Left ventricle myocardium inferior (tissue), 1 donor: ENCODE measurements at regions not wholly inside any gene's neighbourhood (a gene's known extent, or its start where the extent isn't known, plus 50 kb on each side); places are given as distances from the start of the nearest gene placed in this dataset.
A peak's percentile ranks its signal among the peaks of the same experiment; 100 is the strongest.

ENCODE experiments used
- DNase-seq: peaks from one replicate; pipeline ENCODE4 v3.0.0-alpha.2; 2020
- H3K27ac ChIP-seq: fragments of 200-600 bp; replicated peaks from 2 replicates; pipeline ENCODE4 v1.8.0; 2021
- H3K27me3 ChIP-seq: fragments of 200-600 bp; 2 replicates; pipeline ENCODE4 v1.8.0; 2021; ENCODE audit warnings: low read depth
- H3K36me3 ChIP-seq: fragments of 200-600 bp; 2 replicates; pipeline ENCODE4 v1.8.0; 2021
- H3K4me1 ChIP-seq: fragments of 200-600 bp; 2 replicates; pipeline ENCODE4 v1.8.0; 2021
- H3K4me3 ChIP-seq: fragments of 200-600 bp; 2 replicates; pipeline ENCODE4 v1.8.0; 2021; ENCODE audit warnings: mild to moderate bottlenecking, moderate library complexity
- H3K9me3 ChIP-seq: fragments of 200-600 bp; replicated peaks from 2 replicates; pipeline ENCODE4 v1.8.0; 2021
- CTCF ChIP-seq: fragments of 200-600 bp; IDR thresholded peaks from 2 replicates; pipeline ENCODE4 v1.8.0; 2021; ENCODE audit warnings: antibody characterized with exemption, mild to moderate bottlenecking, borderline replicate concordance
- intact Hi-C: fragments of 100-400 bp; cut with micrococcal nuclease; formaldehyde crosslinking; loops from one replicate; pipeline ENCODE4 v1.11.0; 2022
- donor health status: DM: no; HTN: yes; CAD: no; lungs with severe emphysema.

- no peak for DNase-seq
- no peak overlapping the region for H3K4me3 ChIP-seq
- intact Hi-C loops, result no loop called here
Measured at GRCh38 chr11:70530010-70530409, 131.7 kb downstream of the CTTN start.

GRCh38 chr11:70530629-70531185 lies 132.4 kb downstream of the CTTN start:
- H3K4me3 ChIP-seq, result no peak overlapping the region
- H3K36me3 ChIP-seq, result no peaks in the 10 kb centered on the region
- no peak for TF ChIP-seq CTCF
- no peak overlapping the region for H3K27ac ChIP-seq
- H3K9me3 ChIP-seq, result no peaks in the 10 kb centered on the region
- no peaks in the 10 kb centered on the region for H3K4me1 ChIP-seq
- DNase-seq, result peak; percentile 0
- intact Hi-C loops, result no loop called here
- H3K27me3 ChIP-seq, result peaks cover 24% of the 10 kb centered on the region

More at GRCh38 chr11:70530010-70530409, 131.7 kb downstream of the CTTN start:
- Histone ChIP-seq H3K9me3 (no peaks in the 10 kb centered on the region), H3K27me3 (peaks cover 20% of the 10 kb centered on the region), H3K4me1 (no peaks in the 10 kb centered on the region), H3K27ac (no peak overlapping the region), H3K36me3 (no peaks in the 10 kb centered on the region)
- TF ChIP-seq CTCF, result no peak

- peak; percentile 5 for DNase-seq
- no peak for TF ChIP-seq CTCF
- Histone ChIP-seq H3K4me1 (no peaks in the 10 kb centered on the region), H3K36me3 (no peaks in the 10 kb centered on the region), H3K27me3 (peaks cover 30% of the 10 kb centered on the region), H3K4me3 (no peak overlapping the region), H3K27ac (no peak overlapping the region), H3K9me3 (no peaks in the 10 kb centered on the region)
- intact Hi-C loops, result no loop called here
Measured at GRCh38 chr11:70531281-70532065, 133.1 kb downstream of the CTTN start.

- TF ChIP-seq CTCF, result no peak
- intact Hi-C loops, result no loop called here
- Histone ChIP-seq H3K27me3 (peaks cover 30% of the 10 kb centered on the region), H3K27ac (no peak overlapping the region), H3K36me3 (no peaks in the 10 kb centered on the region), H3K9me3 (no peaks in the 10 kb centered on the region), H3K4me3 (no peak overlapping the region), H3K4me1 (no peaks in the 10 kb centered on the region)
- peak; percentile 1 for DNase-seq
Measured at GRCh38 chr11:70532066-70532440, 133.7 kb downstream of the CTTN start.

GRCh38 chr11:70532731-70533130 lies 134.4 kb downstream of the CTTN start:
- no peaks in the 10 kb centered on the region for H3K4me1 ChIP-seq
- no peak overlapping the region for H3K4me3 ChIP-seq
- TF ChIP-seq CTCF, result no peak
- H3K9me3 ChIP-seq, result no peaks in the 10 kb centered on the region
- intact Hi-C loops, result no loop called here
- H3K27ac ChIP-seq, result no peak overlapping the region
- no peaks in the 10 kb centered on the region for H3K36me3 ChIP-seq
- DNase-seq, result peak; percentile 4
- peaks cover 27% of the 10 kb centered on the region for H3K27me3 ChIP-seq
